Right hindlimb (tissue), 1 donor: ENCODE measurements at regions not wholly inside any gene's neighbourhood (a gene's known extent, or its start where the extent isn't known, plus 50 kb on each side); places are given as distances from the start of the nearest gene placed in this dataset.

Source experiments
- DNase-seq: peaks from one replicate; pipeline ENCODE4 v3.0.0-alpha.2; 2018

DNA sequence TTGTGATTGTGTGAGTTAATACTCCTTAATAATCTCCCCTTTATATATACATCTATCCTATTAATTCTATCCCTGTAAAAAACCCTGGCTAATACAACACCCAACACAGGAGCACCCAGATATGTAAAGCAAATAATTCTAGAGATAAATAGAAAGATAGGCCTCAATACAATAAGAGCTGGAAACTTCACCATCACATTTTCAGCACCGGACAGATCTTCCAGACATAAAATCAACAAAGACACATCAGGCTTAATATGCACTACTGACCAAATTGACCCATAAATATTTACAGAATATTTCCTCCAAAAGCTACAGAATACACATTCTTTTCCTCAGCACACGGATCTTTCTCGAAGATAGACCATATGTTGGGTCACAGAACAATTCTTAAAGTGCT, 71.0 kb upstream of the ST8SIA4 start:
- no peak for DNase-seq

DNA sequence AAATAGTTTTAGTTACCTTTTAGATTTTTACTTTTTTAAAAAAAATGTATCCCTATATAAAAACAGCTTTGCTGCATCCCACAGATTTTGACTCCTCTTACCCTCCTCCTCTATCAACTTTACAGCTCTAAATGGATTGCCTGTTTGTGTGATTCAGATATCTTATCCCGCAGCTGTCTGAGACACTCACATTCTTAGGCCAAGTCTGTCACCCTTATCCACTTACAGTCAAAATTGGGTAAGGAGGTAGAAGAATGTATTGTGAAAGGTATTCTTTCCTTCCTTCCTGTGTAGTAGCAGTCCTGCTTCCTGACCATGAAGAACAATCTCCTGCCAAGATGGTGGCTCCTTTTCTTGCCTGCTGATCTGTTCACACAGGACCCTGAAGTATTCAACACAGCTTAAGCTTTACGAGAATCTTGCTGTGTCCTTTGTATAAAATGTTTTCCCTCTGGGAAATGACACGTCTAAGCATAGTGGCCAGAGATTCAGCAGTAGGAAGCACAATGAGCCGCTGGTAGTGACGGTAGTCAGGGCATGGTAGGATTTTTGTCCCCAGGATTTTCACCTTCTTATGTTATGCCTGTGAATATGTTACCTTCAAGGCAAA, 67.7 kb upstream of the ST8SIA4 start:
- DNase-seq: no peak

DNA sequence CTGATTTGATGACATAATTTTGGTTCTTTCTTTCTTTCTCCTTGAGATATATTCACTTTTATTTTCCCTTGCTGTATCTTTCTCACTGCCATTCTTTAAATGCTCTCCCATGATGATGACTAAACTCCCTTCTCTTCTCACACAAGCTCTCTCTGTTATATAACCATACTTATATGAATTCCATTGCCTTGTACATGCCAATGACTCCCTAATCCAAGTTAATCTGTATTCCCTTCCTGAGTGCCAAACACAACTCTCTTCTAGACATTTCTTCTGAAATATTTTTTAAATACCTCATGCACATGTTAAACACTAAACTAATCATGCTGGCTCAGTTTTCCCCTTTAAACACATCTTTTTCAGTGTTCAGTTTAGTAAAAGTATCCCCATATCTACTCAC, 62.2 kb upstream of the ST8SIA4 start:
- no peak for DNase-seq
